ENCODE measurements at regions not wholly inside any gene's neighbourhood (a gene's known extent, or its start where the extent isn't known, plus 50 kb on each side); places are given as distances from the start of the nearest gene placed in this dataset.

DNA sequence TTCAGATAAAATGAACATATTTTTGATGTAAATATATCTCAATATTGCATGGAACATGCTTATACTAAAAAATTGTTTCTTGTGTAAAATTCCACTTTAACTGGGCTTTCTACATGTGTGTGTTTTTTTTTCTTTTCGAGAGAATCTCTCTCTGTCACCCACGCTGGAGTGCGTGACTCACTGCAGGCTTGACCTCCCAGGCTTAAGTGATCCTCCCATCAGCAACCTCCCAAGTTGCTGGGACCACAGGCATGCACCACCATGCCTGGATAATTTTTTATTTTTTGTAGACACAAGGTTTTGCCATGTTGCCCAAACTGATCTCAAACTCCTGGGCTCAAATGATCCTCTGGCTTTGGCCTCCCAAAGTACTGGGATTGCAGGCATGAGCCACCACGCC lies 254.6 kb downstream of the LOXHD1 start:
- TF ChIP-seq, protein P1, sequence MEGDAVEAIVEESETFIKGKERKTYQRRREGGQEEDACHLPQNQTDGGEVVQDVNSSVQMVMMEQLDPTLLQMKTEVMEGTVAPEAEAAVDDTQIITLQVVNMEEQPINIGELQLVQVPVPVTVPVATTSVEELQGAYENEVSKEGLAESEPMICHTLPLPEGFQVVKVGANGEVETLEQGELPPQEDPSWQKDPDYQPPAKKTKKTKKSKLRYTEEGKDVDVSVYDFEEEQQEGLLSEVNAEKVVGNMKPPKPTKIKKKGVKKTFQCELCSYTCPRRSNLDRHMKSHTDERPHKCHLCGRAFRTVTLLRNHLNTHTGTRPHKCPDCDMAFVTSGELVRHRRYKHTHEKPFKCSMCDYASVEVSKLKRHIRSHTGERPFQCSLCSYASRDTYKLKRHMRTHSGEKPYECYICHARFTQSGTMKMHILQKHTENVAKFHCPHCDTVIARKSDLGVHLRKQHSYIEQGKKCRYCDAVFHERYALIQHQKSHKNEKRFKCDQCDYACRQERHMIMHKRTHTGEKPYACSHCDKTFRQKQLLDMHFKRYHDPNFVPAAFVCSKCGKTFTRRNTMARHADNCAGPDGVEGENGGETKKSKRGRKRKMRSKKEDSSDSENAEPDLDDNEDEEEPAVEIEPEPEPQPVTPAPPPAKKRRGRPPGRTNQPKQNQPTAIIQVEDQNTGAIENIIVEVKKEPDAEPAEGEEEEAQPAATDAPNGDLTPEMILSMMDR (IDR thresholded peaks at IDR 0.05 in 2 of 3, conservative IDR thresholded peaks at IDR 0.05 in 1 of 3; ENCODE audit: borderline replicate concordance in 1 of 3, insufficient read depth in 1 of 3, low read depth in 2 of 3, low read length in 2 of 3) = no peak
- TF ChIP-seq POLR2A (IDR thresholded peaks at IDR 0.05; ENCODE audit: borderline replicate concordance, extremely low read depth, insufficient read depth, insufficient read length) = no peak
- no peak for TF ChIP-seq EZH2 (IDR thresholded peaks at IDR 0.05)
- TF ChIP-seq SIN3A (IDR thresholded peaks at IDR 0.05; ENCODE audit: low read depth) = no peak
- TF ChIP-seq, protein P2, sequence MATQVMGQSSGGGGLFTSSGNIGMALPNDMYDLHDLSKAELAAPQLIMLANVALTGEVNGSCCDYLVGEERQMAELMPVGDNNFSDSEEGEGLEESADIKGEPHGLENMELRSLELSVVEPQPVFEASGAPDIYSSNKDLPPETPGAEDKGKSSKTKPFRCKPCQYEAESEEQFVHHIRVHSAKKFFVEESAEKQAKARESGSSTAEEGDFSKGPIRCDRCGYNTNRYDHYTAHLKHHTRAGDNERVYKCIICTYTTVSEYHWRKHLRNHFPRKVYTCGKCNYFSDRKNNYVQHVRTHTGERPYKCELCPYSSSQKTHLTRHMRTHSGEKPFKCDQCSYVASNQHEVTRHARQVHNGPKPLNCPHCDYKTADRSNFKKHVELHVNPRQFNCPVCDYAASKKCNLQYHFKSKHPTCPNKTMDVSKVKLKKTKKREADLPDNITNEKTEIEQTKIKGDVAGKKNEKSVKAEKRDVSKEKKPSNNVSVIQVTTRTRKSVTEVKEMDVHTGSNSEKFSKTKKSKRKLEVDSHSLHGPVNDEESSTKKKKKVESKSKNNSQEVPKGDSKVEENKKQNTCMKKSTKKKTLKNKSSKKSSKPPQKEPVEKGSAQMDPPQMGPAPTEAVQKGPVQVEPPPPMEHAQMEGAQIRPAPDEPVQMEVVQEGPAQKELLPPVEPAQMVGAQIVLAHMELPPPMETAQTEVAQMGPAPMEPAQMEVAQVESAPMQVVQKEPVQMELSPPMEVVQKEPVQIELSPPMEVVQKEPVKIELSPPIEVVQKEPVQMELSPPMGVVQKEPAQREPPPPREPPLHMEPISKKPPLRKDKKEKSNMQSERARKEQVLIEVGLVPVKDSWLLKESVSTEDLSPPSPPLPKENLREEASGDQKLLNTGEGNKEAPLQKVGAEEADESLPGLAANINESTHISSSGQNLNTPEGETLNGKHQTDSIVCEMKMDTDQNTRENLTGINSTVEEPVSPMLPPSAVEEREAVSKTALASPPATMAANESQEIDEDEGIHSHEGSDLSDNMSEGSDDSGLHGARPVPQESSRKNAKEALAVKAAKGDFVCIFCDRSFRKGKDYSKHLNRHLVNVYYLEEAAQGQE (IDR thresholded peaks at IDR 0.05; ENCODE audit: low read depth) = no peak

All from HCT116 (cell line).